Amniotic epithelial cell (primary cell): ENCODE measurements at regions not wholly inside any gene's neighbourhood (a gene's known extent, or its start where the extent isn't known, plus 50 kb on each side); places are given as distances from the start of the nearest gene placed in this dataset.

ENCODE experiments used
- DNase-seq: peaks from one replicate; pipeline ENCODE4 v3.0.0-alpha.2; 2010; ENCODE audit warnings: low read depth

GRCh38 chr6:109227646-109228045 is 132.3 kb downstream of the CEP57L1 start:
- no peak for DNase-seq

DNA sequence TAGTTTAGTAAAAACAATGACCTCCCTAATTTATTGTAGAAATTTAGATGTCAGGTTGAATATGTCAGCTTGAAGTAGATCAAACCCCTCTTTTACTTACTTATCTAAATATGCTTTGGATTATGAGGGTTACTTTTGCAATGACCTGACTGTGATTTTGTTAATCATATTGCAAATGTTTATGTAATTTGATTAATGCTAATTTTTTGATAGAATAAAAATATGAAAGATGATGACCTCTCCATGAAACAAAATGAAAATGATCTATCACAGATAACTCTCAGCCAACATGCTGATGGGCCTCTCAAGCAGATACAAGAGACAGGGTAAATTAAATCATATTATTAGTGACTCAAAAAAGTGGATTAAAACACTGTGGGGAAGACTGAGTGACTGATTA is 131.0 kb downstream of the CEP57L1 start:
- no peak for DNase-seq

DNA sequence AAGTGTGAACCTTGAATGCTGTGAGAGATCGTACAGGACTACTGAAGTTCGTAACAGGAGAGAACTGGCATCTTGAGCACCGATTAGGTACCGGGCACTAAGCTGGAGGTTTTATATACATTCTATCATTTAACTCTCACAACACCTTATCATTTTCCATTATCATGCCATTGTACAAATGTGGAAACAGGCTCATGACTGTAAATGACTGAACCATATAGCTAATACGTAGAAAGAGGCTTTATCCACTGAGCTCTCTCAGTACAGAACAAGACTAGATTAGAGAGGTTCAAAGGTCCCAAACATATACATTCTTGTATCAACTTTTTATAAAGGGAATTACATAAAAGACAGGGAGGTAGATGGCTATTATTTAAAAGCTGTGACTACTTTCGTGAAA is 130.6 kb downstream of the CEP57L1 start:
- DNase-seq = no peak

- no peak for DNase-seq
These were observed 129.7 kb downstream of the CEP57L1 start for GRCh38 chr6:109224994-109225393.

DNA sequence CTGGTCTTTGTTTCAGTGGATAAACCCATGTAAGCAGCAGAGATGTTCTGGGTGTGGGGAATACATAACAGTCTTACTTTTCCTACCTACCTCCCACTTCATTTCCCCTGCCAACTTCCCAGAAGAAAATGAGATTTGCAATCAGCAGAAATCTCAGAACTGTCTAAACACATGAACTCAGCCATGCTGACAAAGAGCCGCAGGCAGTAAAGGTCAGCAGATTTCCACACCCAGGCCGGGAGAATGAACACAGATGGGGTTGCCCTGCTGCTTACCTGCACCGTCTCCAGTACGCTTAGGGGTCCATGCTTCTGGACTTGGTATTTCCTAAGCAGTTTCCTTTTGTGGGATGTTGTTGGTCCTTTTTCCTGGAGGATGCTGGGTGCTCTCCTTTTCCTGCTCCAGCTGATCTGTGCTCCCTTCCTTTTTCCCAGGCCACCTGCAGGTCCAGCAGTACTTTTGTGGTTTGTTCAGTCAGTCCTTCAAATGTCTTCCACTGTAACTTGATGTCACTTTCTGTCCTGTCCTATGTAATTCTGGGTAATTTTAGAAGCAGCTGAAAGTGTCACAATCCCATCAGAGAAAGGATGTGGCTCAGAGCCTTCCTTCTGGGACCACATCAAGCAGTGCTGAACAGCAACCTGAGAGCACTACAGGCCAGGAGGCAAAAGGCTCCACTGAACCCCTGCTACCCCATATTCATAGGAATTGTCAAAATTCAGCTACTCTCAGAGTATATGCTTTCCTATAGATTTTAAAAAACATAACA is 129.0 kb downstream of the CEP57L1 start:
- DNase-seq = peak; percentile 22

DNA sequence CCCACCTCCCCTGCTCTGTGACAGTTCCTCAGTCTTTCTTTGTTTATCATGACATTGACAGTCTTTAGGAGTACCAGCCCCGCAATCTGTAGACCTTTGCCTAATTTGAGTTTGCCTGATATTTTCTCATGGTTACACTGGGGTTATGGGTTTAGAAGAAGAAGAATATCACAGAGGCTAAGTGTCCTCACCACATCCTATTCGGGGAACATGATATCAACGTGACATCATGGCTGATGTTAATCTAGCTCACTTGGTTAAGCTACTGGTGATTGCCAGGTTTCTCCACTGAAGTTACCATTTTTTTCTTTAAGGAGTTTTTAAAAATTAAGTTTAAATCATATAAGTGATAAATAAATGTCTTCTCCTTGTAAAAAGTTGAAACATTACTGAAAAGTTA is 127.5 kb downstream of the CEP57L1 start:
- no peak for DNase-seq

- no peak for DNase-seq
These were observed 126.4 kb downstream of the CEP57L1 start for GRCh38 chr6:109221543-109222195.
